ENCODE measurements at regions not wholly inside any gene's neighbourhood (a gene's known extent, or its start where the extent isn't known, plus 50 kb on each side); places are given as distances from the start of the nearest gene placed in this dataset.

- no peak overlapping the region for H3K4me3 ChIP-seq (ENCODE audit: low read depth, low read length)
- no peak for DNase-seq (ENCODE audit: low read depth)
- TF ChIP-seq CTCF (IDR thresholded peaks at IDR 0.05; ENCODE audit: insufficient read depth, low read depth, low read length): no peak
Observed at GRCh38 chr16:86345516-86345915, 164.8 kb upstream of the FOXF1 start.

GRCh38 chr16:86346034-86346433 is 164.3 kb upstream of the FOXF1 start:
- peak; percentile 36 for DNase-seq (ENCODE audit: low read depth)
- no peak for TF ChIP-seq CTCF (IDR thresholded peaks at IDR 0.05; ENCODE audit: insufficient read depth, low read depth, low read length)
- H3K4me3 ChIP-seq (ENCODE audit: low read depth, low read length): no peak overlapping the region

GRCh38 chr16:86347090-86347489 is 163.2 kb upstream of the FOXF1 start:
- no peak for TF ChIP-seq CTCF (IDR thresholded peaks at IDR 0.05; ENCODE audit: insufficient read depth, low read depth, low read length)
- no peak overlapping the region for H3K4me3 ChIP-seq (ENCODE audit: low read depth, low read length)
- no peak for DNase-seq (ENCODE audit: low read depth)

- no peak for TF ChIP-seq CTCF (IDR thresholded peaks at IDR 0.05; ENCODE audit: insufficient read depth, low read depth, low read length)
- no peak overlapping the region for H3K4me3 ChIP-seq (ENCODE audit: low read depth, low read length)
- DNase-seq (ENCODE audit: low read depth): no peak
Observed at GRCh38 chr16:86347916-86348555, 162.3 kb upstream of the FOXF1 start.

GRCh38 chr16:86349338-86349900 is 160.9 kb upstream of the FOXF1 start:
- no peak overlapping the region for H3K4me3 ChIP-seq (ENCODE audit: low read depth, low read length)
- no peak for TF ChIP-seq CTCF (IDR thresholded peaks at IDR 0.05; ENCODE audit: insufficient read depth, low read depth, low read length)
- no peak for DNase-seq (ENCODE audit: low read depth)

GRCh38 chr16:86350289-86350688 is 160.0 kb upstream of the FOXF1 start:
- no peak for TF ChIP-seq CTCF (IDR thresholded peaks at IDR 0.05; ENCODE audit: insufficient read depth, low read depth, low read length)
- no peak overlapping the region for H3K4me3 ChIP-seq (ENCODE audit: low read depth, low read length)
- DNase-seq (ENCODE audit: low read depth): no peak

Measured in fibroblast of villous mesenchyme (primary cell).